MCF 10A (cell line): ENCODE measurements at regions not wholly inside any gene's neighbourhood (a gene's known extent, or its start where the extent isn't known, plus 50 kb on each side); places are given as distances from the start of the nearest gene placed in this dataset.

ENCODE experiments used
- BruUV-seq: library from RNA; stranded (reverse); fragments of 400-500 nt; replicated peaks from 2 replicates; lab custom pipeline; 2021; lab: Mats Ljungman, UMichigan
- CTCF ChIA-PET: fragments of 300-600 bp; sonication (Branson Sonifier 250); formaldehyde crosslinking; extraction: SDS; loops from one replicate; lab custom pipeline; 2021; ENCODE audit warnings: antibody characterized with exemption, inconsistent platforms; lab: Yijun Ruan, JAX
- POLR2A ChIA-PET: fragments of 300-600, 350-650 bp; sonication (Branson Sonifier 250); formaldehyde crosslinking; extraction: SDS; loops from one replicate; lab custom pipeline; 2020; ENCODE audit warnings: antibody characterized with exemption, inconsistent platforms; lab: Yijun Ruan, JAX
- DNase-seq: peaks from one replicate; pipeline ENCODE4 v3.0.0-alpha.2; 2018; ENCODE audit not compliant: unreplicated experiment
- H3K27ac Mint-ChIP-seq: one replicate; pipeline ENCODE4 v1.8.0; 2022; ENCODE audit warnings: mild to moderate bottlenecking, low read depth, mixed read lengths; ENCODE audit not compliant: unreplicated experiment
- H3K27me3 Mint-ChIP-seq: one replicate; pipeline ENCODE4 v1.8.0; 2022; ENCODE audit warnings: mixed read lengths; ENCODE audit not compliant: insufficient read depth, unreplicated experiment
- H3K36me3 Mint-ChIP-seq: one replicate; pipeline ENCODE4 v1.8.0; 2022; ENCODE audit warnings: mild to moderate bottlenecking, moderate library complexity, mixed read lengths; ENCODE audit not compliant: insufficient read depth, unreplicated experiment
- H3K4me1 Mint-ChIP-seq: one replicate; pipeline ENCODE4 v1.8.0; 2022; ENCODE audit warnings: mixed read lengths; ENCODE audit not compliant: insufficient read depth, unreplicated experiment
- H3K4me3 Mint-ChIP-seq: one replicate; pipeline ENCODE4 v1.8.0; 2022; ENCODE audit warnings: mild to moderate bottlenecking, moderate library complexity, mixed read lengths; ENCODE audit not compliant: unreplicated experiment
- H3K9me3 Mint-ChIP-seq: one replicate; pipeline ENCODE4 v1.8.0; 2022; ENCODE audit warnings: mixed read lengths; ENCODE audit not compliant: unreplicated experiment
- CTCF ChIP-seq: fragments of 200-600 bp; IDR thresholded peaks from one replicate; pipeline ENCODE4 v1.8.0; 2022; ENCODE audit warnings: antibody characterized with exemption, mild to moderate bottlenecking; ENCODE audit not compliant: unreplicated experiment
- intact Hi-C: fragments of 100-400 bp; cut with micrococcal nuclease; formaldehyde crosslinking; loops from 2 replicates; pipeline ENCODE4 v1.14.1; 2022

GRCh38 chr3:117509858-117510257, 800.3 kb downstream of the TUSC7 start:
- no TSS peak for BruUV-seq
- Mint-ChIP-seq H3K27ac (no peak overlapping the region), H3K27me3 (peaks cover 30% of the 10 kb centered on the region), H3K36me3 (no peaks in the 10 kb centered on the region), H3K4me3 (no peak overlapping the region), H3K4me1 (no peaks in the 10 kb centered on the region), H3K9me3 (no peaks in the 10 kb centered on the region)
- no peak for TF ChIP-seq CTCF
- no peak for DNase-seq
- CTCF ChIA-PET = interaction anchor here (0.8 kb wide), 1 partner anchor 14 kb away, joined by 4 read pairs; no protein-coding TSS in a partner anchor
- POLR2A ChIA-PET = no interaction called here
- intact Hi-C loops = no loop called here

GRCh38 chr3:117510396-117510795, 800.8 kb downstream of the TUSC7 start:
- intact Hi-C loops = no loop called here
- Mint-ChIP-seq H3K27ac (no peak overlapping the region), H3K27me3 (peaks cover 33% of the 10 kb centered on the region), H3K36me3 (no peaks in the 10 kb centered on the region), H3K4me1 (no peaks in the 10 kb centered on the region), H3K4me3 (no peak overlapping the region), H3K9me3 (no peaks in the 10 kb centered on the region)
- no peak for TF ChIP-seq CTCF
- POLR2A ChIA-PET = no interaction called here
- DNase-seq = no peak
- BruUV-seq = no TSS peak
- CTCF ChIA-PET = interaction anchor here (0.8 kb wide), 1 partner anchor 14 kb away, joined by 4 read pairs; no protein-coding TSS in a partner anchor

GRCh38 chr3:117512975-117513374, 803.4 kb downstream of the TUSC7 start:
- H3K27me3 Mint-ChIP-seq = peaks cover 23% of the 10 kb centered on the region
- no peak overlapping the region for H3K4me3 Mint-ChIP-seq
- DNase-seq = no peak
- intact Hi-C loops = no loop called here
- H3K4me1 Mint-ChIP-seq = no peaks in the 10 kb centered on the region
- H3K27ac Mint-ChIP-seq = no peak overlapping the region
- no peak for TF ChIP-seq CTCF
- BruUV-seq = no TSS peak
- POLR2A ChIA-PET = interaction anchor here (0.7 kb wide), 1 partner anchor 354 kb away, joined by 3 read pairs; no protein-coding TSS in a partner anchor
- no peaks in the 10 kb centered on the region for H3K36me3 Mint-ChIP-seq
- CTCF ChIA-PET = interaction anchor here (0.6 kb wide), 2 partner anchors 192 to 423 kb away, joined by 3 to 5 read pairs; no protein-coding TSS in a partner anchor
- H3K9me3 Mint-ChIP-seq = no peaks in the 10 kb centered on the region

GRCh38 chr3:117515309-117515708, 805.7 kb downstream of the TUSC7 start:
- no peak for TF ChIP-seq CTCF
- Mint-ChIP-seq H3K36me3 (no peaks in the 10 kb centered on the region), H3K27ac (no peak overlapping the region), H3K27me3 (peaks cover 45% of the 10 kb centered on the region), H3K4me3 (no peak overlapping the region), H3K4me1 (no peaks in the 10 kb centered on the region), H3K9me3 (no peaks in the 10 kb centered on the region)
- ChIA-PET CTCF (interaction anchor here (0.5 to 1.3 kb wide), 3 partner anchors 38 to 1576 kb away, joined by 3 read pairs; no protein-coding TSS in a partner anchor), POLR2A (no interaction called here)
- no peak for DNase-seq
- no TSS peak for BruUV-seq
- intact Hi-C loops = no loop called here
